Loucy (cell line): ENCODE measurements at regions not wholly inside any gene's neighbourhood (a gene's known extent, or its start where the extent isn't known, plus 50 kb on each side); places are given as distances from the start of the nearest gene placed in this dataset.

Experiments used
- CTCF ChIP-seq: fragments of 200-600 bp; sonication (generic); conservative IDR thresholded peaks from 2 replicates; pipeline ENCODE4 v1.5.1; 2014; ENCODE audit warnings: mild to moderate bottlenecking, antibody characterized with exemption, low read length
- EZH2phosphoT487 ChIP-seq: fragments of 200-600 bp; IDR thresholded peaks from 2 replicates; pipeline ENCODE4 v1.6.1; 2018; ENCODE audit warnings: antibody characterized with exemption, mild to moderate bottlenecking, moderate library complexity, borderline replicate concordance

DNA sequence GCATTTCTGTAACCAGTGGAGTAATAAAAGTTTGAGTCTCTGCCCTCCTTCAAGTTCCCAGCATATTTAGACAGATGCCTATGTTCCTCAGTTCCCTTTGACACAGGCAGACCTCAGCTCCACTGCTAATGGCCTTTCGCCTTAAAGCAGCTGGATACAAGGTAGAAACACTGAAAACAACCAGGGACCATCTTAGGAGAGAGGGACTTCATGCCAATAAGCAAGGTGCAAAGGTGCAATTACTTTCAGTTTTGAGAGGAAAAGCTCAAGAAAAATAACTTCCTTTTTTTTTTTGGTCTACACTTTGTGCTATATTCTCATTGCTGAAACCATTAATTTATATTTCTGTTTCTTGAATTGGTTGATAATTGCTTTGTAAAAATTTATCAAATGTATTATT lies 781.9 kb upstream of the GALNTL6 start:
- no peak for TF ChIP-seq CTCF
- TF ChIP-seq EZH2phosphoT487 = no peak
